Loucy (cell line): ENCODE measurements at regions not wholly inside any gene's neighbourhood (a gene's known extent, or its start where the extent isn't known, plus 50 kb on each side); places are given as distances from the start of the nearest gene placed in this dataset.

Experiments used
- H2AFZ ChIP-seq: fragments of 200-600 bp; sonication (generic); 2 replicates; pipeline ENCODE4 v1.6.0; 2016; ENCODE audit warnings: antibody characterized with exemption, mild to moderate bottlenecking, low read length, moderate library complexity
- H3F3A ChIP-seq: fragments of 200-600 bp; 2 replicates; pipeline ENCODE4 v1.6.0; 2016; ENCODE audit warnings: antibody characterized with exemption, low read depth, mild to moderate bottlenecking
- H3K27me3 ChIP-seq: fragments of 200-600 bp; sonication (generic); 2 replicates; pipeline ENCODE4 v1.6.1; 2014; ENCODE audit warnings: low read length, mild to moderate bottlenecking; ENCODE audit not compliant: insufficient read depth, poor library complexity, severe bottlenecking
- H3K36me3 ChIP-seq: fragments of 200-600 bp; sonication (generic); 2 replicates; pipeline ENCODE4 v1.6.1; 2016; ENCODE audit warnings: low read length; ENCODE audit not compliant: insufficient read depth
- H3K4me1 ChIP-seq: fragments of 200-600 bp; sonication (generic); 2 replicates; pipeline ENCODE4 v1.5.1; 2014; ENCODE audit warnings: low read length, mild to moderate bottlenecking; ENCODE audit not compliant: insufficient read depth, poor library complexity, severe bottlenecking
- H3K4me2 ChIP-seq: fragments of 200-600 bp; sonication (generic); 2 replicates; pipeline ENCODE4 v1.6.0; 2014; ENCODE audit warnings: antibody characterized with exemption, low read length, low read depth, mild to moderate bottlenecking; ENCODE audit not compliant: poor library complexity, severe bottlenecking
- H3K4me3 ChIP-seq: fragments of 200-600 bp; sonication (generic); 2 replicates; pipeline ENCODE4 v1.5.1; 2014; ENCODE audit warnings: low read length, mild to moderate bottlenecking, mixed read lengths; ENCODE audit not compliant: poor library complexity, severe bottlenecking
- H3K79me2 ChIP-seq: fragments of 200-600 bp; sonication (generic); 2 replicates; pipeline ENCODE4 v1.6.1; 2014; ENCODE audit warnings: low read length; ENCODE audit not compliant: insufficient read depth
- H3K9ac ChIP-seq: fragments of 200-600 bp; sonication (generic); 2 replicates; pipeline ENCODE4 v1.6.0; 2014; ENCODE audit warnings: mild to moderate bottlenecking, low read depth, low read length, moderate library complexity; ENCODE audit not compliant: poor library complexity, severe bottlenecking
- H3K9me2 ChIP-seq: fragments of 200-600 bp; sonication (generic); replicated peaks from 2 replicates; pipeline ENCODE4 v1.6.1; 2016; ENCODE audit warnings: low read depth, low read length, mixed read lengths
- H3K9me3 ChIP-seq: fragments of 200-600 bp; sonication (generic); 2 replicates; pipeline ENCODE4 v1.6.1; 2014; ENCODE audit warnings: mild to moderate bottlenecking, antibody characterized with exemption, low read length, low read depth; ENCODE audit not compliant: insufficient read depth
- H4K20me1 ChIP-seq: fragments of 200-600 bp; sonication (generic); 2 replicates; pipeline ENCODE4 v1.6.0; 2014; ENCODE audit warnings: antibody characterized with exemption, low read length, mild to moderate bottlenecking; ENCODE audit not compliant: insufficient read depth, poor library complexity, severe bottlenecking
- CTCF ChIP-seq: fragments of 200-600 bp; sonication (generic); conservative IDR thresholded peaks from 2 replicates; pipeline ENCODE4 v1.5.1; 2014; ENCODE audit warnings: mild to moderate bottlenecking, antibody characterized with exemption, low read length
- EZH2phosphoT487 ChIP-seq: fragments of 200-600 bp; IDR thresholded peaks from 2 replicates; pipeline ENCODE4 v1.6.1; 2018; ENCODE audit warnings: antibody characterized with exemption, mild to moderate bottlenecking, moderate library complexity, borderline replicate concordance

DNA sequence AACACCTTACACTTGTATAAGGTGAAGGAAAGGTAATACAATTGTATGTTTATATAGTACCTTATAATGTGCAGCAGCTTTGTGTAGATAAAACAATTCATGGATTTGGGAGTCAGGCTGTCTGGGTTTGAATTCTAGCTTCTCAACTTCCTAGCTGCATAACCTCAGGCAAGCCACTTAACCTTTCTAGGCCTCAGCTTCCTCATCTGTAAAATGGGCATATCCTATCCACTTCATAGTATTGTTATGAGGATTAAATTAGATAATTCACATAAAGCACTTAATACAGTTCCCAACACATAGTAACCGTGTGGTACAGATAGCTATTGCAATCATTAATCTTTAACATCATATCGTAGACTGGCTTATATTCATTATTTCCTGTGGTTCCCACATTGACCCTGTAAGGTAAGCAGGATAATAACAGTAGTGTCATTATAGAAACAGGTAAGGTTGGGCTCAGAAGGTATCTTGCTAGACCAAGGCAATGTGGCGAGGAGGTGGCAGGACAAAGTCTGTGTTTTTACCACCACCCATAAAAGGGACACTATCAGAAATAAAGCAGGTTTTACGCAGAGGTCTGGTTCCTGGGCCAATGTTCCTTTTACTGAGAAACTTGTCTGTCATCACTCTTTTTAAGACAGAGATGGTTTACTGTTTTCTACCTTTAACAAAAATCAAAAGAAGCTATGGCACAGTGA is 334.1 kb downstream of the RRAGC start:
- H2AFZ ChIP-seq, result no peak overlapping the region
- TF ChIP-seq EZH2phosphoT487 (no peak), CTCF (no peak)
- H3K9me2 ChIP-seq, result no peaks in the 10 kb centered on the region
- H3K9ac ChIP-seq, result no peak overlapping the region
- no peaks in the 10 kb centered on the region for H3K79me2 ChIP-seq
- no peaks in the 10 kb centered on the region for H3F3A ChIP-seq
- no peak overlapping the region for H3K4me3 ChIP-seq
- H3K36me3 ChIP-seq, result no peaks in the 10 kb centered on the region
- H3K4me2 ChIP-seq, result no peak overlapping the region
- no peaks in the 10 kb centered on the region for H3K4me1 ChIP-seq
- H4K20me1 ChIP-seq, result no peaks in the 10 kb centered on the region
- H3K9me3 ChIP-seq, result no peaks in the 10 kb centered on the region
- no peaks in the 10 kb centered on the region for H3K27me3 ChIP-seq

GRCh38 chr1:38524025-38524641 is 335.4 kb downstream of the RRAGC start:
- Histone ChIP-seq H4K20me1 (no peaks in the 10 kb centered on the region), H3K36me3 (no peaks in the 10 kb centered on the region), H3K79me2 (no peaks in the 10 kb centered on the region), H3K9me3 (no peaks in the 10 kb centered on the region), H3K27me3 (no peaks in the 10 kb centered on the region), H3K9ac (no peak overlapping the region), H3F3A (no peaks in the 10 kb centered on the region), H3K4me2 (no peak overlapping the region), H3K4me3 (no peak overlapping the region), H3K9me2 (no peaks in the 10 kb centered on the region), H3K4me1 (no peaks in the 10 kb centered on the region), H2AFZ (no peak overlapping the region)
- no peak for TF ChIP-seq CTCF
- no peak for TF ChIP-seq EZH2phosphoT487

GRCh38 chr1:38523568-38523939 is 336.0 kb downstream of the RRAGC start:
- Histone ChIP-seq H3K9ac (no peak overlapping the region), H3K4me1 (no peaks in the 10 kb centered on the region), H3F3A (no peaks in the 10 kb centered on the region), H3K9me3 (no peaks in the 10 kb centered on the region), H3K79me2 (no peaks in the 10 kb centered on the region), H3K4me3 (no peak overlapping the region), H3K27me3 (no peaks in the 10 kb centered on the region), H2AFZ (no peak overlapping the region), H3K9me2 (no peaks in the 10 kb centered on the region), H3K36me3 (no peaks in the 10 kb centered on the region), H3K4me2 (no peak overlapping the region), H4K20me1 (no peaks in the 10 kb centered on the region)
- TF ChIP-seq CTCF (no peak), EZH2phosphoT487 (no peak)
